Fibroblast of villous mesenchyme (primary cell): ENCODE measurements at regions not wholly inside any gene's neighbourhood (a gene's known extent, or its start where the extent isn't known, plus 50 kb on each side); places are given as distances from the start of the nearest gene placed in this dataset.

ENCODE experiments used
- DNase-seq: peaks from one replicate; pipeline ENCODE4 v3.0.0-alpha.2; 2010; ENCODE audit warnings: low read depth
- H3K4me3 ChIP-seq: 2 replicates; pipeline ENCODE4 v1.5.1; 2011; ENCODE audit warnings: low read depth, mild to moderate bottlenecking, low read length
- TF ChIP-seq, protein P1 (sequence below): IDR thresholded peaks from 2 replicates; pipeline ENCODE4 v1.5.1; 2012; ENCODE audit warnings: low read depth, mild to moderate bottlenecking, low read length; ENCODE audit not compliant: insufficient read depth

DNA sequence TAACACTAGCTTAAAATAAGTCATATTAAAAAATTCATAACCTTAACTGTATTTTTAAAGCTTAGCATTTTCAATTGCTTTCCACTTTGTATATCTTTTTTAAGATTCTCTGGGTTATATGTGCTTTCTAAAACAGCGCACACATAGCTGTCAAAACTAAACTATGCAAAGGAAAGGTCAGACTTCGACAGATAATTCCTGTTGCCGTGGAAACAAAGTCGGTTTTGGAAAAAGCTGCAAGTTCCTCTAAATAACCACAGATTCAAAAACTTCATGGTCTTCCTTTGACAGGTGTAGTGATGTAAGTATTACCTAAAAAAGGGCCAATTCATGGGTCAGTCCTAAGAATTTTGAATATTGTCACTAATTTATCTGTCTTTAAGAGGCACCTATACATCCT, 249.6 kb upstream of the TFPI start:
- no peak for DNase-seq
- TF ChIP-seq, protein P1, sequence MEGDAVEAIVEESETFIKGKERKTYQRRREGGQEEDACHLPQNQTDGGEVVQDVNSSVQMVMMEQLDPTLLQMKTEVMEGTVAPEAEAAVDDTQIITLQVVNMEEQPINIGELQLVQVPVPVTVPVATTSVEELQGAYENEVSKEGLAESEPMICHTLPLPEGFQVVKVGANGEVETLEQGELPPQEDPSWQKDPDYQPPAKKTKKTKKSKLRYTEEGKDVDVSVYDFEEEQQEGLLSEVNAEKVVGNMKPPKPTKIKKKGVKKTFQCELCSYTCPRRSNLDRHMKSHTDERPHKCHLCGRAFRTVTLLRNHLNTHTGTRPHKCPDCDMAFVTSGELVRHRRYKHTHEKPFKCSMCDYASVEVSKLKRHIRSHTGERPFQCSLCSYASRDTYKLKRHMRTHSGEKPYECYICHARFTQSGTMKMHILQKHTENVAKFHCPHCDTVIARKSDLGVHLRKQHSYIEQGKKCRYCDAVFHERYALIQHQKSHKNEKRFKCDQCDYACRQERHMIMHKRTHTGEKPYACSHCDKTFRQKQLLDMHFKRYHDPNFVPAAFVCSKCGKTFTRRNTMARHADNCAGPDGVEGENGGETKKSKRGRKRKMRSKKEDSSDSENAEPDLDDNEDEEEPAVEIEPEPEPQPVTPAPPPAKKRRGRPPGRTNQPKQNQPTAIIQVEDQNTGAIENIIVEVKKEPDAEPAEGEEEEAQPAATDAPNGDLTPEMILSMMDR: no peak
- no peak overlapping the region for H3K4me3 ChIP-seq

DNA sequence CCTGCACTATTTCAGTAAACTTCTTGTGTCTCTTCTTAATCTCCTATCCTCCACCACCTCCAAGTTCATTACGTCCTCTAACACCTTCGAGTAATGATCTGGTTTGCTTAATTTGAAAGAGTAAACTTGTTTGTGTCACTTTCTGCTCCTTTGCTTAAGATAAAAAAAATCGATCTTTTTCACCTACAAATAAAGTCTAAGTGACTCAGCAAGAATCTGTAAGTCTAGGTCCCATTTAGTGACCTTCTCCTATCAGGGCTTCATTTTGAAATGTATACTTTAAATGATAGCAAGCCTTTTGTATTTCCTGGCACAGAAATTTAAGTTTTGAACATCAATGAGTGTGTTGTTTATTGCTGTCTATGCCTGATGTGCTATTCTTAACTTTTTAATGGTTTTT, 260.9 kb upstream of the TFPI start:
- TF ChIP-seq, protein P1: no peak
- H3K4me3 ChIP-seq: no peak overlapping the region
- no peak for DNase-seq

DNA sequence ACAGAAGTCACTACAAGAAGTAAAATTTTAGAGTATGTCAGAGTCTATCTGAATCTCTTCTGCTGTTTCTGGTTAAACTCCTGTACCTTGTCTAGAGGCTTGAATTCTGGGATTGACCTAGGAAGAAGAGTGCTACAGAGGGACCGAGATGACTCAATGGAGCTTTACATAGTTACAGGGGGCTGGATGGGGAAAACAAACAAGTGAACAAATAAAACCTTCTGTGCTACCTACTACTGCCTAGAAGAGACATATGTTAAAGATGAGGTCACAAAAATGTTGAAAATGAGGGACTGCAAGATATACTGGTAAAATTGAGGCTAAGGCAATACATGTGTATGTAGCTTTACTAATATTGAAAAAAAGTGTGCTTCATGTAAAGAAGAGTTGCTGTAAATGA, 265.4 kb upstream of the TFPI start:
- DNase-seq: no peak
- H3K4me3 ChIP-seq: no peak overlapping the region
- TF ChIP-seq, protein P1: no peak

DNA sequence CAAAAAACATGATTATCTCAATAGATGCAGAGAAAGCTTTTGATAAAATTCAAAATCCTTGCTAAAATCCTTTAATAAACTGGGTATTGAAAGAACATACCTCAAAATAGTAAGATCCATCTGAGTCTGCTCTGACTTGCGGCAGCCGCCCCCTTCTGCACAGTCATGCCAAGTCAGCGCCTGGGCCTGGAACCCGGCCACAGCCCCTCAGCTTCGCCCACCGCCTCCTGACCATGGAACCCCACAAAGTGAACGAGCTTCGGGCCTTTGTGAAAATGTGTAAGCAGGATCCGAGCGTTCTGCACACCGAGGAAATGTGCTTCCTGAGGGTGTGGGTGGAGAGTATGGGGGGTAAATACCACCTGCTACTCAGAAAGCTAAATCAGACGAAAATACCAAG, 270.9 kb upstream of the TFPI start:
- DNase-seq: no peak
- TF ChIP-seq, protein P1: no peak

DNA sequence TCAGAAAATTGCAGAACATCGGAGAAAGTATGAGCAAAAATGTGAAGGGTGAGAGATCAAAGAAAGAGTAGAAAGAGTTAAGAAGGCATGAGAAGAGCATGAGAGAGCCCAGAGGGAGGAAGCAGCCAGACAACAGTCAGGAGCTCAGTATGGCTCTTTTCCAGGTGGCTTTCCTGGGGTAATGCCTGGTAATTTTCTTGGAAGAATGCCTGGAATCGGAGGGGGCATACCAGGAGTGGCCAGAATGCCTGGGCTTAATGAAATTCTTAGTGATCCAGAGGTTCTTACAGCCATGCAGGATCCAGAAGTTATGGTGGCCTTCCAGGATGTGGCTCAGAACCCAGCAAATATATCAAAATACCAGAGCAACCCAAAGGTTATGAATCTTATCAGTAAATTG, 271.8 kb upstream of the TFPI start:
- no peak for DNase-seq

More for the DNA sequence above, 270.9 kb upstream of the TFPI start:
- H3K4me3 ChIP-seq: no peak overlapping the region

DNA sequence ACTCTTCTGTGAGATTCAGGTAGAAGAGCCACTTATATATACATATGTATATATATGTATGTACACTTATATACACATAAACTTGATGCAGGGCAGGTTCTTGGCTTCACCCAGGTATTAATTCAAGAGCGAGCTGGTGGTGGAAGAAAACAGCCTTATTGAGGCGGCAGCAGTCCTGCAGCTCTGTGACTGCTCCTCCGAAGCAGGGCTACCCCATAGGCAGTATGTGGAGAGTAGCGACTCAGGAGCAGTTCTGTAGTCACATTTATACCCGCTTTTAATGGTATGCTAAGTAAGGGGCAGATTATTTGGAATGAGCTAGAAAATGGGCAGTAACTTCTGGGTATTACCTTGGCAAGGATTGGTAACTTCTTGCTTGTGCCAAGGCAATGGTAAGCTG, 280.6 kb upstream of the TFPI start:
- TF ChIP-seq, protein P1: no peak
- no peak for DNase-seq
- no peak overlapping the region for H3K4me3 ChIP-seq

More for the DNA sequence above, 271.8 kb upstream of the TFPI start:
- TF ChIP-seq, protein P1: no peak
- no peak overlapping the region for H3K4me3 ChIP-seq

DNA sequence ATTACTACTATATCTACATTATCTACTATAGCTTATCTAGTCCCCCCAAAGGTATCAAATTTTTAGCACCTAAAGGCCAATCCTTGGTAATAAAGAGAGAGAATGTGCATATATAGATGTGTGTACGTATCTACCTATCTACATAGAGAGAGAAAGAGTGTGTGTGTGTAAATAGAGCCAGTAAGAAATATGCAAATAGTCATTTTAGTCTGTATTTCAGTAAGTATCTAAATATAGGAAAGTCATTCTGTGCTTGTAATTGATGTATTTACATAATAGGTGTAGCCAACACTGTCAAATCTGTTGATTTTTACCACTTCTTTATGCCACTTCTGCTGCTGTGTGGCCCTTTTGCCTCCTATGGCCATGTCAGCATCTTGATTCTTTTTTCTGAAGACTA, 284.5 kb upstream of the TFPI start:
- H3K4me3 ChIP-seq: no peak overlapping the region
- no peak for DNase-seq
- TF ChIP-seq, protein P1: no peak
